RCC 7860 (cell line): ENCODE measurements at regions not wholly inside any gene's neighbourhood (a gene's known extent, or its start where the extent isn't known, plus 50 kb on each side); places are given as distances from the start of the nearest gene placed in this dataset.

Experiments used
- DNase-seq: peaks from one replicate; pipeline ENCODE4 v3.0.0-alpha.2; 2015; ENCODE audit warnings: low spot score
- FAIRE-seq: peaks from 2 replicates; lab custom pipeline; 2012; peaks lifted over from hg19 to GRCh38; lab: Jason Lieb, UNC

GRCh38 chr13:23980160-23980551 is 82.9 kb upstream of the C1QTNF9B start:
- no peak for FAIRE-seq
- DNase-seq: peak; percentile 61

GRCh38 chr13:23983671-23984070 is 86.4 kb upstream of the C1QTNF9B start:
- FAIRE-seq (no peak), DNase-seq (no peak)

- no peak for DNase-seq
- no peak for FAIRE-seq
Observed at GRCh38 chr13:23984546-23984945, 87.2 kb upstream of the C1QTNF9B start.

- DNase-seq (no peak), FAIRE-seq (no peak)
Observed at GRCh38 chr13:23985060-23985459, 87.8 kb upstream of the C1QTNF9B start.

- FAIRE-seq (no peak), DNase-seq (no peak)
Observed at GRCh38 chr13:23985839-23986238, 88.5 kb upstream of the C1QTNF9B start.

GRCh38 chr13:23986619-23987018 is 89.3 kb upstream of the C1QTNF9B start:
- DNase-seq (no peak), FAIRE-seq (no peak)

GRCh38 chr13:23987331-23987894 is 90.1 kb upstream of the C1QTNF9B start:
- no peak for DNase-seq
- no peak for FAIRE-seq

GRCh38 chr13:23988546-23989122 is 91.3 kb upstream of the C1QTNF9B start:
- DNase-seq (no peak), FAIRE-seq (no peak)

GRCh38 chr13:23990455-23990854 is 93.2 kb upstream of the C1QTNF9B start:
- no peak for DNase-seq
- no peak for FAIRE-seq

- FAIRE-seq (no peak), DNase-seq (no peak)
Observed at GRCh38 chr13:23991119-23991518, 93.8 kb upstream of the C1QTNF9B start.

- DNase-seq (no peak), FAIRE-seq (no peak)
Observed at GRCh38 chr13:23992781-23993679, 95.7 kb upstream of the C1QTNF9B start.

- FAIRE-seq (no peak), DNase-seq (no peak)
Observed at GRCh38 chr13:23993680-23993985, 96.3 kb upstream of the C1QTNF9B start.

- FAIRE-seq: no peak
Observed at GRCh38 chr13:23995283-23996073, 98.2 kb upstream of the C1QTNF9B start.

GRCh38 chr13:23996456-23996855 is 99.2 kb upstream of the C1QTNF9B start:
- DNase-seq: no peak
- FAIRE-seq: no peak

More at GRCh38 chr13:23995283-23996073, 98.2 kb upstream of the C1QTNF9B start:
- no peak for DNase-seq

GRCh38 chr13:23999424-23999823 is 102.1 kb upstream of the C1QTNF9B start:
- DNase-seq: no peak
- no peak for FAIRE-seq

GRCh38 chr13:24002206-24002815 is 105.0 kb upstream of the C1QTNF9B start:
- FAIRE-seq: no peak
- no peak for DNase-seq

- FAIRE-seq (no peak), DNase-seq (no peak)
Observed at GRCh38 chr13:24004142-24004899, 107.0 kb upstream of the C1QTNF9B start.

- FAIRE-seq (no peak), DNase-seq (no peak)
Observed at GRCh38 chr13:24004971-24005370, 107.7 kb upstream of the C1QTNF9B start.

- FAIRE-seq: no peak
- peak; percentile 10 for DNase-seq
Observed at GRCh38 chr13:24005755-24006281, 108.5 kb upstream of the C1QTNF9B start.
